ENCODE measurements at regions not wholly inside any gene's neighbourhood (a gene's known extent, or its start where the extent isn't known, plus 50 kb on each side); places are given as distances from the start of the nearest gene placed in this dataset.

- no peak for DNase-seq (ENCODE audit: low spot score)
- H3K79me2 ChIP-seq = no peaks in the 10 kb centered on the region
These were observed 2003.0 kb downstream of the C4orf33 start for GRCh38 chr4:131098976-131099375.

GRCh38 chr4:131113273-131113672 is 2017.3 kb downstream of the C4orf33 start:
- no peak overlapping the region for H3K27ac ChIP-seq
- H3K27me3 ChIP-seq = no peaks in the 10 kb centered on the region
- TF ChIP-seq, protein P1, sequence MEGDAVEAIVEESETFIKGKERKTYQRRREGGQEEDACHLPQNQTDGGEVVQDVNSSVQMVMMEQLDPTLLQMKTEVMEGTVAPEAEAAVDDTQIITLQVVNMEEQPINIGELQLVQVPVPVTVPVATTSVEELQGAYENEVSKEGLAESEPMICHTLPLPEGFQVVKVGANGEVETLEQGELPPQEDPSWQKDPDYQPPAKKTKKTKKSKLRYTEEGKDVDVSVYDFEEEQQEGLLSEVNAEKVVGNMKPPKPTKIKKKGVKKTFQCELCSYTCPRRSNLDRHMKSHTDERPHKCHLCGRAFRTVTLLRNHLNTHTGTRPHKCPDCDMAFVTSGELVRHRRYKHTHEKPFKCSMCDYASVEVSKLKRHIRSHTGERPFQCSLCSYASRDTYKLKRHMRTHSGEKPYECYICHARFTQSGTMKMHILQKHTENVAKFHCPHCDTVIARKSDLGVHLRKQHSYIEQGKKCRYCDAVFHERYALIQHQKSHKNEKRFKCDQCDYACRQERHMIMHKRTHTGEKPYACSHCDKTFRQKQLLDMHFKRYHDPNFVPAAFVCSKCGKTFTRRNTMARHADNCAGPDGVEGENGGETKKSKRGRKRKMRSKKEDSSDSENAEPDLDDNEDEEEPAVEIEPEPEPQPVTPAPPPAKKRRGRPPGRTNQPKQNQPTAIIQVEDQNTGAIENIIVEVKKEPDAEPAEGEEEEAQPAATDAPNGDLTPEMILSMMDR (IDR thresholded peaks at IDR 0.05; ENCODE audit: poor library complexity) = no peak
- TF ChIP-seq EZH2 (IDR thresholded peaks at IDR 0.05; ENCODE audit: borderline replicate concordance) (no peak), EZH2phosphoT487 (IDR thresholded peaks at IDR 0.05; ENCODE audit: low read depth, severe bottlenecking, unreplicated experiment) (no peak)
- no peak for DNase-seq (ENCODE audit: low spot score)
- no peak overlapping the region for H3K4me3 ChIP-seq
- no peaks in the 10 kb centered on the region for H3K9me3 ChIP-seq (ENCODE audit: low read depth)
- no peaks in the 10 kb centered on the region for H4K20me1 ChIP-seq (ENCODE audit: insufficient read depth, poor library complexity, severe bottlenecking)
- H3K36me3 ChIP-seq (replicated peaks; ENCODE audit: insufficient read depth, low read depth) = no peaks in the 10 kb centered on the region
- H2AFZ ChIP-seq = no peak overlapping the region
- no peak overlapping the region for H3K4me2 ChIP-seq
- H3K79me2 ChIP-seq = no peaks in the 10 kb centered on the region
- H3K4me1 ChIP-seq (ENCODE audit: insufficient read depth) = no peaks in the 10 kb centered on the region
- WGBS (ENCODE audit: low lambda C conversion rate, missing lambda C conversion rate) = 85% methylated on average over 3 of the region's 3 CpGs
- H3K9me2 ChIP-seq (replicated peaks; ENCODE audit: insufficient read depth) = no peaks in the 10 kb centered on the region

More at GRCh38 chr4:131098976-131099375, 2003.0 kb downstream of the C4orf33 start:
- 89% methylated on average over 5 of the region's 5 CpGs for WGBS (ENCODE audit: low lambda C conversion rate, missing lambda C conversion rate)
- Histone ChIP-seq H3K27me3 (no peaks in the 10 kb centered on the region), H4K20me1 (ENCODE audit: insufficient read depth, poor library complexity, severe bottlenecking) (no peaks in the 10 kb centered on the region), H3K36me3 (replicated peaks; ENCODE audit: insufficient read depth, low read depth) (no peaks in the 10 kb centered on the region), H3K4me1 (ENCODE audit: insufficient read depth) (no peaks in the 10 kb centered on the region), H3K9me2 (replicated peaks; ENCODE audit: insufficient read depth) (no peaks in the 10 kb centered on the region), H3K4me3 (no peak overlapping the region), H2AFZ (no peak overlapping the region), H3K9me3 (ENCODE audit: low read depth) (no peaks in the 10 kb centered on the region), H3K27ac (no peak overlapping the region), H3K4me2 (no peak overlapping the region)
- TF ChIP-seq EZH2phosphoT487 (IDR thresholded peaks at IDR 0.05; ENCODE audit: low read depth, severe bottlenecking, unreplicated experiment) = no peak
- no peak for TF ChIP-seq EZH2 (IDR thresholded peaks at IDR 0.05; ENCODE audit: borderline replicate concordance)
- TF ChIP-seq, protein P1 (IDR thresholded peaks at IDR 0.05; ENCODE audit: poor library complexity) = no peak

DNA sequence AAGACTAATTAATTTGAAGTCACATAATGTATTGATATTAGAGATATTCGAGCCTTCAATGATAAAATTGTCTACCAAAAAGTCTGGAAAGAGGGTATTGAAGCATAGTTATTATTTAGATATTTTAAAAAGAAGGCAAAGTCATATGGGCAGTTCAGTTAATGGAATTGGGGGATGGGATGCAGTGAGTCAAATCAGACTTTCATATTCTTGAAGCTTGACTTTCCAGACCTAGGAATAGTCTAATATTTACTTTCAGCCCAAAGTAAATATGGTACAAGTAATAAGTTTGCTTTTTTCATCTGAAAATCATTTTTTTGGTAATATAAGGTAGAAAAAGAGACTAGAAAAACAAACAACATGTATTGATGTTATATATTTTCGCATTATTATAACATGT is 2017.8 kb downstream of the C4orf33 start:
- Histone ChIP-seq H3K4me1 (ENCODE audit: insufficient read depth) (no peaks in the 10 kb centered on the region), H3K4me2 (no peak overlapping the region), H3K36me3 (replicated peaks; ENCODE audit: insufficient read depth, low read depth) (no peaks in the 10 kb centered on the region), H3K27me3 (no peaks in the 10 kb centered on the region), H3K27ac (no peak overlapping the region), H3K4me3 (no peak overlapping the region), H3K79me2 (no peaks in the 10 kb centered on the region), H2AFZ (no peak overlapping the region), H3K9me3 (ENCODE audit: low read depth) (no peaks in the 10 kb centered on the region), H3K9me2 (replicated peaks; ENCODE audit: insufficient read depth) (no peaks in the 10 kb centered on the region), H4K20me1 (ENCODE audit: insufficient read depth, poor library complexity, severe bottlenecking) (no peaks in the 10 kb centered on the region)
- no peak for DNase-seq (ENCODE audit: low spot score)
- no peak for TF ChIP-seq EZH2phosphoT487 (IDR thresholded peaks at IDR 0.05; ENCODE audit: low read depth, severe bottlenecking, unreplicated experiment)
- TF ChIP-seq, protein P1 (IDR thresholded peaks at IDR 0.05; ENCODE audit: poor library complexity) = no peak
- TF ChIP-seq EZH2 (IDR thresholded peaks at IDR 0.05; ENCODE audit: borderline replicate concordance) = no peak
- WGBS (ENCODE audit: low lambda C conversion rate, missing lambda C conversion rate) = 91% methylated on average over 2 of the region's 2 CpGs

DNA sequence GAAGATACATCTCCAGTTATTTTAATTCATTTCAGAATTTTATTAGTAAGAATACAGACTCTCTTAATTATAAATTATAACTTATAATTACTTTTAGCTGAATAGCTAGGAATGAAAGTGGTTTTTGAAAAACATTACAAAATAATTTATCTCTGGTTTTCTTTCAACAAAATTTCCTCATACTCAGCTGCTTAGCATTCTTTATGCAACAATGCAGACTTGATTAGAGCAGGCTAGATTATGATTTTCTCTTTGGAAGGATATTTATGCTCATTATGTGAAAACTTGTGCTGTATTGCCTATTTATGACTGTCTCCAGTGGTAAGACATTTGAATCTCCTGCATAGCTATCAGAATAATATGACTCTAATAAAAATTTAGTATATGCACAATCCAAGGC is 2023.7 kb downstream of the C4orf33 start:
- no peaks in the 10 kb centered on the region for H4K20me1 ChIP-seq (ENCODE audit: insufficient read depth, poor library complexity, severe bottlenecking)
- H3K79me2 ChIP-seq = no peaks in the 10 kb centered on the region
- H3K36me3 ChIP-seq (replicated peaks; ENCODE audit: insufficient read depth, low read depth) = no peaks in the 10 kb centered on the region
- no peaks in the 10 kb centered on the region for H3K9me3 ChIP-seq (ENCODE audit: low read depth)
- H3K27me3 ChIP-seq = no peaks in the 10 kb centered on the region
- H3K4me3 ChIP-seq = no peak overlapping the region
- TF ChIP-seq EZH2 (IDR thresholded peaks at IDR 0.05; ENCODE audit: borderline replicate concordance) = no peak
- TF ChIP-seq, protein P1 (IDR thresholded peaks at IDR 0.05; ENCODE audit: poor library complexity) = no peak
- no peak for TF ChIP-seq EZH2phosphoT487 (IDR thresholded peaks at IDR 0.05; ENCODE audit: low read depth, severe bottlenecking, unreplicated experiment)
- no peak overlapping the region for H3K4me2 ChIP-seq
- no peak for DNase-seq (ENCODE audit: low spot score)
- H3K27ac ChIP-seq = no peak overlapping the region
- no peaks in the 10 kb centered on the region for H3K4me1 ChIP-seq (ENCODE audit: insufficient read depth)
- no peak overlapping the region for H2AFZ ChIP-seq
- no peaks in the 10 kb centered on the region for H3K9me2 ChIP-seq (replicated peaks; ENCODE audit: insufficient read depth)

Data from hepatocyte (in vitro differentiated cells).